ENCODE measurements at regions not wholly inside any gene's neighbourhood (a gene's known extent, or its start where the extent isn't known, plus 50 kb on each side); places are given as distances from the start of the nearest gene placed in this dataset.
A peak's percentile ranks its signal among the peaks of the same experiment; 100 is the strongest.
"Not testable (repeated sequence)": the region's sequence is repeated elsewhere in the genome, so short reads cannot be mapped to it uniquely, and the experiment has no call there.

DNA sequence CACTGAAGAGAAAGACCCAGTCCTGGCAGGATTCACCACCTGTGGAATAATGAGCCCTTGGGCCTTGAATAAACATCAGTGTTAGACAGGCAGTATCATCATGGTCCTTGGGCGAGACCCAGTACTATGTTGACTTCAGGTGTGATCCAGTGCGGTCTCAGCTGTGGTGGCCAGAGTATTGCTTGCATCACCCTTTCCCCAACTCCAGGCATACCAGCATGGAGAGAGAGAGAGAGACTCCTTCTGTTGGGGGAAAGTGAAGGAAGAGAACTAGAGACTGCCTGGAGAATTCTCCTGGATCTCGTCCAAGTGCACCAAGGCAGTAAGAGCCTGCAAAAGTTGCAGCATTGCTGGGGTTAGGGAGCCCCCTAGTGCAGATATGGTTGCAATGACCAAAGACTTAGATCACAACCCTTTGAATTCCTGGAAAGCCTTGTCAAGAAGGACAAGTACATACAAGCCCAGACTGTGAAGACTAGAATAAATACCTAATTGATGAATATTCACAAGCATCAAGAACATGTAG, 61.1 kb upstream of the VAMP7 start:
- WGBS, 2 donors (ENCODE audit: low coverage in 1 of 2) = 0 to 17% methylated on average over 1 of the region's 3 CpGs
- Histone ChIP-seq H3K27me3 (no peaks in the 10 kb centered on the region), H3K9me3 (peaks cover 0 to 3% (median 0%) of the 10 kb centered on the region in 3 donors), H3K4me3 (no peak overlapping the region), H3K36me3 (no peaks in the 10 kb centered on the region), H3K4me1 (no peaks in the 10 kb centered on the region), H3K27ac (no peak overlapping the region)
- ATAC-seq = peak; percentile 71
- TF ChIP-seq, protein P1, sequence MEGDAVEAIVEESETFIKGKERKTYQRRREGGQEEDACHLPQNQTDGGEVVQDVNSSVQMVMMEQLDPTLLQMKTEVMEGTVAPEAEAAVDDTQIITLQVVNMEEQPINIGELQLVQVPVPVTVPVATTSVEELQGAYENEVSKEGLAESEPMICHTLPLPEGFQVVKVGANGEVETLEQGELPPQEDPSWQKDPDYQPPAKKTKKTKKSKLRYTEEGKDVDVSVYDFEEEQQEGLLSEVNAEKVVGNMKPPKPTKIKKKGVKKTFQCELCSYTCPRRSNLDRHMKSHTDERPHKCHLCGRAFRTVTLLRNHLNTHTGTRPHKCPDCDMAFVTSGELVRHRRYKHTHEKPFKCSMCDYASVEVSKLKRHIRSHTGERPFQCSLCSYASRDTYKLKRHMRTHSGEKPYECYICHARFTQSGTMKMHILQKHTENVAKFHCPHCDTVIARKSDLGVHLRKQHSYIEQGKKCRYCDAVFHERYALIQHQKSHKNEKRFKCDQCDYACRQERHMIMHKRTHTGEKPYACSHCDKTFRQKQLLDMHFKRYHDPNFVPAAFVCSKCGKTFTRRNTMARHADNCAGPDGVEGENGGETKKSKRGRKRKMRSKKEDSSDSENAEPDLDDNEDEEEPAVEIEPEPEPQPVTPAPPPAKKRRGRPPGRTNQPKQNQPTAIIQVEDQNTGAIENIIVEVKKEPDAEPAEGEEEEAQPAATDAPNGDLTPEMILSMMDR (IDR thresholded peaks at IDR 0.05) = peak in 3 of 4 experiments; percentile 45 to 67 (median 61)
- no peak for TF ChIP-seq POLR2A (IDR thresholded peaks at IDR 0.05)

DNA sequence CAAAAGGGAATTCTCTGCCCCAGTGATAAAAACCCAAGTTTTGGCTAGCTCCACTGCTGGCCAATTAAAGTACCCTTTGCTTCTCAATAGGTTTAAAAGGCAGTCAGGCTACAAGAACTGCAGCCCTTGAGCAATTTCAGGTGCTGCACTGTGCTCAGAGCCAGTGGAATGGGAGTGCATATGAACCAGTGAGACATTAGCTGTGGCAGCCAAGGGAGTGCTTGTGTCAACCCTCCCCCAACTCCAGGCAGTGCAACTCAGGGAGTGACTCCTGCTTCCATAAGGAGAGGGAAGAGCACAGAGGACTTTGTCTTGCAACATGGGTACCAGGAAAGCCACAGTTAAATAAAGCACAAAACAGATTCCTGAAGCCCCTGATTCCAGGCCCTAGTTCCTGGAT, 61.6 kb upstream of the VAMP7 start:
- H3K4me3 ChIP-seq = no peak overlapping the region
- TF ChIP-seq EP300 (IDR thresholded peaks at IDR 0.05) (no peak), POLR2AphosphoS5 (IDR thresholded peaks at IDR 0.05) (no peak), POLR2A (IDR thresholded peaks at IDR 0.05) (no peak)
- TF ChIP-seq, protein P1 (IDR thresholded peaks at IDR 0.05) = no peak
- ATAC-seq = no peak

DNA sequence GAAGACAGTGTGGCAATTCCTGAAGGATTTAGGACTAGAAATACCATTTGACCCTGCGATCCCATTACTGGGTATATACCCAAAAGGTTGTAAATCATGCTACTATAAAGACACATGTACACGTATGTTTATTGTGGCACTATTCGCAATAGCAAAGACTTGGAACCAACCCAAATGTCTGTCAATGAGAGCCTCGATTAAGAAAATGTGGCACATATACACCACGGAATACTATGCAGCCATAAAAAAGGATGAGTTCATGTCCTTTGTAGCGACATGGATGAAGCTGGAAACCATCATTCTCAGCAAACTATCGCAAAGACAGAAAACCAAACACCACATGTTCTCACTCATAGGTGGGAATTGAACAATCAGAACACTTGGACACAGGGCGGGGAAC, 66.8 kb upstream of the VAMP7 start:
- not testable (repeated sequence) for H3K27ac ChIP-seq, H3K36me3 ChIP-seq, H3K4me3 ChIP-seq, H3K27me3 ChIP-seq, H3K4me1 ChIP-seq, H3K9me3 ChIP-seq, ATAC-seq
- 82% methylated on average over 6 to 8 of the region's 8 CpGs for WGBS, 2 donors (ENCODE audit: low coverage in 1 of 2)

More for the DNA sequence above, 61.6 kb upstream of the VAMP7 start:
- H3K9me3 ChIP-seq = peaks cover 0 to 5% (median 0%) of the 10 kb centered on the region in 3 donors
- no peak overlapping the region for H3K27ac ChIP-seq
- H3K36me3 ChIP-seq = no peaks in the 10 kb centered on the region
- H3K27me3 ChIP-seq = no peaks in the 10 kb centered on the region
- H3K4me1 ChIP-seq = no peaks in the 10 kb centered on the region

DNA sequence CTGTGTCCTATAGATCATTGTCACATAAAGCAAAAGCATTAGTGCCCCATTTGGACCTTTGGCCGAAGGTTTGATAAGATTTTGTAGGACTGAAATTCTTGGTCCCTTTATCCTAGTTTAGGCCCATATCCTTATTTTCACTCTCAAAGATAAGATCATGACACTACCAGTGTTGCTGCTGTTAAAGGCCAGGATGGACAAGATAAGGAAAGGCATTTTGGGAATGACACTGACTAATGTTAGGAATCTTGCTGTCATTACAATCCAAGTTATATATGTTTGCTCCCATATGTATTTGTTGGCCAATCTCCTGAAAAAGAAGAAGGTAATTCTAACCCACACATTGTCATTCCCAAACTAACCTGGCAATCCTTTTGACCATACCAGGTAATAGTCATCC, 101.3 kb upstream of the VAMP7 start:
- ATAC-seq = no peak
- H3K36me3 ChIP-seq = no peaks in the 10 kb centered on the region
- WGBS, 2 donors (ENCODE audit: low coverage in 1 of 2) = 47 to 88% methylated on average over 1 of the region's 1 CpG
- H3K4me3 ChIP-seq = no peak overlapping the region
- no peaks in the 10 kb centered on the region for H3K4me1 ChIP-seq
- no peak overlapping the region for H3K27ac ChIP-seq
- TF ChIP-seq EP300 (IDR thresholded peaks at IDR 0.05) (no peak), POLR2AphosphoS5 (IDR thresholded peaks at IDR 0.05) (no peak), POLR2A (IDR thresholded peaks at IDR 0.05) (no peak)
- TF ChIP-seq, protein P1 (IDR thresholded peaks at IDR 0.05) = no peak
- no peaks in the 10 kb centered on the region for H3K9me3 ChIP-seq
- H3K27me3 ChIP-seq = no peaks in the 10 kb centered on the region

DNA sequence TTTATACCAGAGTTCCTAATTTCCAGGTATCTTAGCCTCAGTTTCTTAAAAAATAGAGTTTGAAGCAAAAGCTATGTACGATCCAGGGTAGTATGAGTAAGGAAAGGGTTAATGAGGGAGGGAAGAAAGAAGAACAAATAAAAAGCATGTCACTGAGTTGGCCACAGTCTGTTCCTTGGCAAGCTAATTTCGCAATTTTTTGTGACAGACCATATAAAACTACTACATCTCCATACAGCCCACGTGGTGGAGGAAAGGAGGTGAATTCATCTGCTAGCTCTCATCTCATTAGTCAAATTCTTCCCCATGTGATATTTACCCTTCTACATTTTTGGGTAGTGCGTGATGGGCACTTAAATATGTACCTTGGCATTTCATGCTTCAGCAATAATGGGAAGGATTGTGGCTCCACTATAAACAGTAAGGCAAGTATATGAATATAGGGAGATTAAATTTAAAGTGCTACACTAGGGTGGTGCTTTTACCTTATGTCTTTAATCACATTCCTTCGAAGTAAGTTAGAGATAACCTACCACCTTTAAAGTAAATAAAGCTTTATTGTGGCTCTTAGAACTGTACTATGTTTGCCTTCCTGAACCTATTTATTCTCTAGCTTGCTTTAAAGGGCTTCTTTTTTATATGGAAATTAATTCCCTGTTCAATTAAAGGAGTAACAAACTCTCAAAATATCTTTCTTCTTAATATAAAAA, 102.1 kb upstream of the VAMP7 start:
- ATAC-seq = no peak
- TF ChIP-seq POLR2A (IDR thresholded peaks at IDR 0.05) (no peak), EP300 (IDR thresholded peaks at IDR 0.05) (no peak), POLR2AphosphoS5 (IDR thresholded peaks at IDR 0.05) (no peak)
- TF ChIP-seq, protein P1 (IDR thresholded peaks at IDR 0.05) = no peak
- no peaks in the 10 kb centered on the region for H3K36me3 ChIP-seq

More for the DNA sequence above, 102.1 kb upstream of the VAMP7 start:
- WGBS, 2 donors (ENCODE audit: low coverage in 1 of 2) = 36 to 56% methylated on average over 4 to 5 of the region's 5 CpGs
- Histone ChIP-seq H3K4me1 (no peaks in the 10 kb centered on the region), H3K4me3 (no peak overlapping the region), H3K27ac (no peak overlapping the region), H3K9me3 (no peaks in the 10 kb centered on the region), H3K27me3 (no peaks in the 10 kb centered on the region)

Measured in gastroesophageal sphincter (tissue), 4 donors.